ENCODE measurements at regions not wholly inside any gene's neighbourhood (a gene's known extent, or its start where the extent isn't known, plus 50 kb on each side); places are given as distances from the start of the nearest gene placed in this dataset.

DNA sequence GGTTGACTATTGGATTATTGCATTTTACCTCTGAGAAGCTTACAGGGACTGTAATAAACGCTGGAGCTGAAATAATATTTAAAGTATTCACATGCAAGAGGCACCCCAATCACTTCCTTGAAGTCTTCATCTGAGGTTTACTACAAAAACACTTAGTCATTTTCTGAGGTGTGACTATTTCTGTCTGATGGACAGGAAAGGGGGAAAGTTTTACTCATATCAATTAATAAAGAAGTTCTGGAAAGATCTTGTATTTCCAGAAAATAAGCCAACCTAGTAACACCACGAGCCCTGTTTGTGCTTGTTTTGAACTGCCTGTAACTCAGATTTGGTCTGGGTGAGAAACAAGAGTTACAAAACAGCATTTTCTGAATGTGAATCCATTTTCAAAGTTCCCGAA is 63.9 kb upstream of the PRKCQ start (continued):
- TF ChIP-seq ZNF225 (CRISPR knock-in tag; IDR thresholded peaks at IDR 0.05) (no peak), SALL1 (CRISPR knock-in tag; IDR thresholded peaks at IDR 0.05) (no peak), SP4 (CRISPR knock-in tag; IDR thresholded peaks at IDR 0.05) (no peak), JDP2 (CRISPR knock-in tag; IDR thresholded peaks at IDR 0.05; ENCODE audit: borderline replicate concordance) (no peak)
- TF ChIP-seq, protein P1, sequence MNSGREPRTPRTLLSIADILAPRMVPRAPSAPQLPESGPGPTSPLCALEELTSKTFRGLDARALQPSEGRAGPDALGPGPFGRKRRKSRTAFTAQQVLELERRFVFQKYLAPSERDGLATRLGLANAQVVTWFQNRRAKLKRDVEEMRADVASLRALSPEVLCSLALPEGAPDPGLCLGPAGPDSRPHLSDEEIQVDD (CRISPR knock-in tag; IDR thresholded peaks at IDR 0.05; ENCODE audit: borderline replicate concordance), result no peak

DNA sequence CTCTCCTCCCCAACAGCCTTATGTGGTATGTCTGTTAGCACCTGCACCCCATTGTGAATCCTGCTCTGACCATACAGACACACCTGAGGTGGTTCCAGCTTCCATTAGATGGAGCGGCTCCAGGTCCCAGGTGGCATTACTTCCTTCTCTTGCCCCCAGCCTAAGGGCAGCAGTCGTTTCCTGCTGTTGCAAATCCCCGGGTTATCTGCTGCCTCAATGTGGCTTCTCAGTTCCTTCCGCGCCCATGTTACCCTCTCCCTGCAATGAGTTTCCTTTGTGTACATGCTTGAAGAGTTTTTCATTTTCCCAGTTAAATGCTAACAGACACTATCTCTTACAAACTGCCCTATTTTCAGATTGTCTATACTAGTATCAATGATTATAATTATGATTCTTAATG is 62.8 kb upstream of the PRKCQ start:
- FAIRE-seq, result no peak
- Histone ChIP-seq H3K4me1 (ENCODE audit: insufficient read depth, low read length) (no peaks in the 10 kb centered on the region), H2AFZ (ENCODE audit: low read length) (no peak overlapping the region), H3K9me3 (ENCODE audit: low read length) (no peaks in the 10 kb centered on the region), H3K27ac (ENCODE audit: extremely low read length, insufficient read depth, low read length) (no peak overlapping the region), H3K9ac (ENCODE audit: insufficient read depth, low read depth, low read length) (no peak overlapping the region), H3K4me2 (ENCODE audit: low read depth, low read length) (no peak overlapping the region), H4K20me1 (ENCODE audit: insufficient read depth, low read length) (no peaks in the 10 kb centered on the region), H3K36me3 (replicated peaks in 1 of 2; ENCODE audit: control insufficient read depth in 1 of 2, insufficient read depth in 2 of 2, low read length in 2 of 2) (no peaks in the 10 kb centered on the region), H3K79me2 (ENCODE audit: insufficient read depth, low read length) (no peaks in the 10 kb centered on the region), H3K4me3 (replicated peaks in 1 of 3; ENCODE audit: insufficient read depth in 1 of 3, low read depth in 2 of 3, low read length in 3 of 3) (no peak overlapping the region), H3K27me3 (ENCODE audit: control insufficient read depth in 1 of 2, insufficient read depth in 2 of 2, low read length in 2 of 2) (peaks cover 0 to 4% of the 10 kb centered on the region in 2 experiments; a peak in 2 of 5 replicates)
- TF ChIP-seq KDM5B (CRISPR knock-in tag; IDR thresholded peaks at IDR 0.05; ENCODE audit: borderline replicate concordance) (no peak), ZNF513 (CRISPR knock-in tag; conservative IDR thresholded peaks at IDR 0.05) (no peak)
- WGBS (ENCODE audit: low lambda C conversion rate), result 1% methylated on average over 5 of the region's 5 CpGs
- intact Hi-C loops (cut with micrococcal nuclease; ENCODE audit: unreplicated experiment) (no loop called here), in situ Hi-C loops (cut with HindIII; ENCODE audit: extremely low pct_ligation_motif_present, low pct_unique_long_range_greater_than_20kb) (no loop called here)
- ATAC-seq, result no peak
- ChIA-PET CTCF (ENCODE audit: low intra/inter-chr PET ratio, low total read pairs) (no interaction called here), POLR2A (no interaction called here)
- no TSS peak for BruUV-seq (replicated peaks)
- DNase-seq (ENCODE audit: low spot score), result no peak
